ENCODE measurements at regions not wholly inside any gene's neighbourhood (a gene's known extent, or its start where the extent isn't known, plus 50 kb on each side); places are given as distances from the start of the nearest gene placed in this dataset.

DNA sequence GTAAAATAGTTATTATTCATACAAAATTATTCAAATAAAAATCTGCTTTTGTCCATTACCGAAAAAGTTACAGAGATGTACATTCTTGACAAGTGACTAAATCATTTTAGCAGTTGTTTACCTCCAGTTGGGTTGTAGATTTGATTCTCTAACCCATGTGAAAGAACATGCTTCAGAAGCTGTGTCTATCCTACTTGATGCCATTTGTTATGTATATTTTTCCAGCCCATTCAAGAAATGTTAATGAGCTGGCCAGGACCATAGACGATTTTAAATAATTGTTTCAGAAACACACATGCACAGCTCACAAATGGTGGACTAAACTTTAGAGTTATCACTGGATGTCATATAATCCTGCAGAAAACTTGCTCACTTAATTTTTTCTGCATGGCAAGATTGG is 391.1 kb upstream of the REG3G start:
- DNase-seq: no peak

DNA sequence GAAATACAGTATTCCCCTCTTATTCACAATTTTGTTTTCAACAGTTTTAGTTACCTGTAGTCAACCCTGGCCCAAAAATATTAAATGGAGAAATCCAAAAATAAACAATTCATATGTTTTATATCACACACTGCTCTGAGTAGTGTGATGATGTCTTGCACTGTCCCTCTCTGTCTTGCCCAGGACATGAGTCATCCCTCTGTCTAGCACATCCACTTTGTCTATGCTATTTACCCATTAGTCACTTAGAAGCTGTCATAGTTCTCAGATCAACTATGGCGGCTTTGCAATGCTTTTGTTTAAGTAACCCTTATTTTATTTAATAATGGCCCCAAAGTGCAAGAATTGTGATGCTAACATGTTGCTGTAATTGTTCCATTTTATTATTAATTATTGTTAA is 380.6 kb upstream of the REG3G start:
- no peak for DNase-seq

GRCh38 chr2:78646533-78647364 is 378.8 kb upstream of the REG3G start:
- DNase-seq: no peak

DNA sequence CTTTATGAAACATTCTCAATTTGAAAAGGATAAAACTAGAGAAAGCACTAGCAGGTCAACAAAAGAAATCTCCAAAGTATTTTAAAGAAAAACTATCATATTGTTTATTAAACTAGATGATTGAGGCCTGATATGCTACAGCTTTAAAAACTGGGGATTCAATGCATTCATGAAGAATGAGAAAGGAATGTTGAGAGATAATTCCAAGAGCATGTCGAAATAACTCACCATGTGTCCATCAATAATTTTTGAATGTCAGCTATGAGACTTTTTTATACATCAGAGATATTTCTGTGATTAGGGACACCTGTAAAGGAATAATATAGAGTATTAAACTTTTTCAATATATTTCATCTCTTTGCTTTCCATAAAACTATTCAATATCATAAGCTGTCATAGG is 376.9 kb upstream of the REG3G start:
- no peak for DNase-seq

- no peak for DNase-seq
Measured at GRCh38 chr2:78654941-78655340, 370.6 kb upstream of the REG3G start.

- no peak for DNase-seq
Measured at GRCh38 chr2:78676921-78677696, 348.4 kb upstream of the REG3G start.

DNA sequence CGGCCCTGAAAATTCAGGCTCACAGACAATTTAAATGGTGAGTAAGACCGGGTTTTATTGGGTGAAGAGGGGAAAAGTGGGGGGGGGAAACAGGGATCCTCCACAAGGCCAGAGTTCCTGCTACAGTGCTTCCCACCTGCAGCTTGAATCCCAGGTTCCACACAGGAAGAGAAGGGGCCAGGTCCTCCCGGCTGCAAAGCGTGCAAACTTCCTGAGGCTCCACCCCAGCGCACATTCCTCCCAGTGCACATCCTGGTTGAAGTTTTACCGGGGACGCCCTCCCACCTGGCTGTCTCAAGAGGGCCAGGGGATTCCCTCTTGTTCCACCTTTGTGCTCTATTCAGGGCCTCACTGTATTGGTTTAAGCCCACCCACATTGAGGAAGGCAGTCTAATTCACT is 347.7 kb upstream of the REG3G start:
- no peak for DNase-seq

DNA sequence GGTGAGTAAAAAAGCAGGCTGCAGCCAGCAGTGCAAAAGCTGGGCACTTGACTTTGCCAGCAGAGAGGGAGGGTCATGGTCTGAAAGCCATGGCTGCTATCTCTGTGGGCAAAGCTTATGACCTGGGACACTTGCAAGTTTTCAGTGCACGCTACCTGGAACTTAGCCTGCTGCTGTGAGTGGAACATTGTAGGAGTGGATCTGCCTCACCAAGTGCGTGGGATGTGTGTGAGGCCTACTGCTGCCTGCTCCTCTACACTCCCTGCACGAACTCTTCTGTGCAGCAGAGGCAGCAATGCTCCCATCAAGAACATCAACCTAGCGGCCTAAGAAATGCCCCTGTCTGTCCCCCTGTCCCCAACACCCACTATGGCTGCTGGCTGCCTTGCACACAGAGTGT is 344.1 kb upstream of the REG3G start:
- DNase-seq: no peak

- no peak for DNase-seq
Measured at GRCh38 chr2:78682781-78683180, 342.7 kb upstream of the REG3G start.

- no peak for DNase-seq
Measured at GRCh38 chr2:78686625-78687153, 338.8 kb upstream of the REG3G start.

- DNase-seq: no peak
Measured at GRCh38 chr2:78699696-78700095, 325.8 kb upstream of the REG3G start.

DNA sequence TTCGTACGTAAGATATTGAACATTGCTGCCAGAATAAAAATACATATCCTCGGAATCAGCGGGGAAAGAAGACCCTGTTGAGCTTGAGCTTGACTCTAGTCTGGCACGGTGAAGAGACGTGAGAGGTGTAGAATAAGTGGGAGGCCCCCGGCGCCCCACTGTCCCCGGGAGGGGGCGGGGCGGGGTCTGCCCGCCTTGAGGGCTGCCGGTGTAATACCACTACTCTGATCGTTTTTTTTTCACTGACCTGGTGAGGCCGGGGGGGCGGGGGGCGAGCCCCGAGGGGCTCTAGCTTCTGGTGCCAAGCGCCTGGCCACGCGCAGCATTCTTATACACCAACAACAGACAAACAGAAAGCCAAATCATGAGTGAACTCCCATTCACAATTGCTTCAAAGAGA is 324.0 kb upstream of the REG3G start:
- no peak for DNase-seq

DNA sequence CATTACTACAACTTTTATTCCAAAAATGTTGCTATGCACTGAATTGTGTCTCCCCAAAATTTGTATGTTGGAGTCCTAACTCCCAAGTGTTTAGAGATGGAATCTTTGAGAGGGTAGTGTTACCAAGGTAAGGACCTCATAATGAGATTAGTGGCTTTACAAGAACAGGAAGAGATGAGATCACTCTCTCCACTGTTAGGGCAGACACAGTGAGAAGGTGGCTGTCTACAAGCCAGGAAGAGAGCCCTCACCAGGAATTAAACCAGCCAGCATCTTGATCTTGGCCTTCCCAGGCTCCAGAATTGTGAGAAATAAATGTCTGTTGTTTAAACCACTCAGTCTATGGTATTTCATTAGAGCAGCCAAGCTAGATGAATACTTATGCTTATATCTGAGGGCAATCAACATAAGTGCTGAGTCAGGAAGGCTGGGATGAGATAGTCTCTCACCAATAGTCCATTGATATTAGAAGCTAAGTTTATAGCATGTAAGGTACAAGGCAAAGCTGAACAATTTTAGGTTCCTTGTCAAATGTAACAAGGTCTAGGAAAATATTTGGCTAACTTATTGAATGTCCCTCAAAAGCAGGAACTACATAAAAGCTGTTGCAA is 317.6 kb upstream of the REG3G start:
- DNase-seq: no peak

DNA sequence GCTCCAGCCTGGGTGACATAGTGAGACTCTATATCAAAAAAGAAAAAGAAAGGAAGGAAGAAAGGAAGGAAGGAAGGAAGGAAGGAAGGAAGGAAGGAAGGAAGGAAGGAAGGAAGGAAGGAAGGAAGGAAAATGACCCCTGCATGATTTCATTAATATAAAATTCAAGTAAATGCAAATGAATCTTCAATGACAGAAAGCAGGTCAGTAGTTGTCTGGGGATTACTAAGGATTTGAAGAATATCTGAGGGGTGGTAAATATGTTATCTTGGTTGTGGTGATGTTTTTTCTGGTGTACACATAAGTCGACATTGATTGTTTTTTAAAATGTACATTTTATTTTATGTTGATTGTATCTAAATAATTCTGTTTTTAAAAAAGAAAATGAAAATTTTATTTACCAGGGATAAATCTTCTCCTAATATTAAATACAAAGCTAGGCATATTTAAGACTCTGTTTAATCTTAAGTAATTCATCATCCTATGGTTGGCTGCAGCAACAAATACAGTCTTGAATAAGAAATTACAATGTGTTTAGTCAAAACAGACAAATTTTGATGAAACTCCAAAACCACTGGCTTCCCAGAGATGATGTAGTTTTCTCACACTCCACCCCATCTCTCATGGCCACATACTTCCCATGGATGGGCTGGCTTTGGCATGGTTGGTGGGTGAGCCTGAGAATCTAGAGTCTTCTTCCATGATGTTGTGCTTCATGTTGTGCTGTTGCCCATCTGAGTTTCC is 314.7 kb upstream of the REG3G start:
- no peak for DNase-seq

- DNase-seq: no peak
Measured at GRCh38 chr2:78715293-78715692, 310.2 kb upstream of the REG3G start.

DNA sequence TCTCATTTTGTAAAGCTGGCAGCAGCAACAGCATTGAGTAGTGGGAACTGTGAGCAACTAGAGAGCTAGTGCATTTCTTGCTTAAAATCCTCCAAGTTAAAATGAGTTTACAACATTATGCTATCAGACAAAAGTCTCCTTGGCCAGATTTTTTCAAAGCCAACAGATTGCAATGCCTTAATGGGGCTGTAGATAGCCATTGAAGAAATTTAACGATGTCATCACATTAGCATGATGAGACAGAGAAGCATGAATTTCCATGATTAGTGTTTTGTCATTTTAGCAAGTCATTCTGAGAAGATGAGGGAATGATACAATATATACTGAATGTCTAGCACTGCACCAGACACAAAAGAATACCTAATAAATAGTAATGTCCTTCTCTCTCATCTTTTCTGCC is 307.5 kb upstream of the REG3G start:
- DNase-seq: no peak

DNA sequence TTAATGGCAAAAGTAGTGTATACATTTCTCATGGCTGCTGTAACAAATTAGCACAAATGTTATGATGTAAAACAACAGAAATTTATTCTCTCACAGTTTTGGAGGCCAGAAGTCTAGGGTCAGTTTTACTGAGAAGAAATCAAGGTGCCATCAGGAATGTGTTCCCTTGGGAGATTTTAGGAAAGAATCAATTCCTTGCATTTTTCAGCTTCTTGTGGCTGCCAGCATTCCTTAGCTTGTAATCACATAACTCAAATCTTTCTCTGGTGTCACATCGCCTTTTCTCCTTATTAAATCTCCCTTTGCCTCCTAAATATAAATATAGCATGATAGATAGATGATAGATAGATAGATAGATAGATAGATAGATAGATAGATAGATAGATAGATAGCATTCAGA is 307.0 kb upstream of the REG3G start:
- DNase-seq: no peak

- no peak for DNase-seq
Measured at GRCh38 chr2:78721355-78722033, 304.0 kb upstream of the REG3G start.

DNA sequence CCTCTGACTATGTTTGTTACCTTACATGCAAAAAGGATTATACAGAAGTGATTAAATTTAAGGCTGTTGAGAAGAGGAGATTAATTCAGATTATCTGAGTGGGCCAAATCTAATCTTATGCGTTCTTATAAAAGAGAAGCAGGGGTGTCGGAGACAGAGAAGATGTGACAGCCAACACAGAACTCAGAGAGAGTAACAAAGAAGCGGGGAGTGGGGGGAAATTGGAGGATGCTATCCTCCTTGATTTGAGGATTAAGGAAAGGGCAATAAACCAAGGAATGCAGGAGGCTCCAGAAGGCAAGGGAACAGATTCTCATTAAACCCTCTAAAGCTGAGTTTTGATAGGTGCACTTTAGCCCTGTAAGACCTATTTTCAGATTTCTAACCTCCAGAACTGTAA is 291.3 kb upstream of the REG3G start:
- DNase-seq: no peak

DNA sequence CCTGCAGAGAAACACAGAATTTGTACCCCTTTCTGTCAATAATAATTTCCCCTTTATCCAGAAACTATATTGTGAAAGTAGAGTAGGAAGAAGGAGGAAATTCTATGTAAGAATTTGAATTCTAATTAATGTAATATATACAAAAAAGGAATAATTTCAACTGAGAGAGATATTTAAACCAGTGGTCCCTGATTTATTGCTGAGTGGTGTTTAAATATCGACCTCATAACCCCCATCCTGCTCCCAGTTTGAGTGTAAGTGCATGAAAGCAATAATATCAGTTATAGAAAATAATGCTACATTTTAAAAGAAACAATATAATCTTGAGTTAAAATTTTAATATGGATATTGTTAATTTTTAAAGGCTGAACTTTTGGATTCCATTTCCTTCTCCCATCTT is 286.2 kb upstream of the REG3G start:
- no peak for DNase-seq

GRCh38 chr2:78749638-78750037 is 275.9 kb upstream of the REG3G start:
- DNase-seq: no peak

DNA sequence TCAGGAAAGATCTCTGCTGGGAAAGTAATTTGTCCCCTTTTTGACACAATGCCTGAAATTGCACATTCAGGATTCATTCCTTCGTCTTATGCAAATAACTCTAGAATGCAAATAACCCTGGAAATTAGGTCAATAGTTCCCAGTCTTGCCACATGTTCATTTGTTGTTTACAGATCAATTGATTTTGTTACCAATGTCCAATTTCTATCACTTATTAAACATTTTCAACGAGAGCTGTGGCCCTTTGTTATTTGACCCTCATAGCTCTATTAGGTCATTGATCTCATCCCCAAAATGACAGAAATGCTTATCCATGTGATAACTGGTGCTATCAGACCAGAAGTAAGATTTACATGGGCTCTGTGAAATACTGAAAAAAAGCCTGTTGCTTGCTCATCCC is 275.3 kb upstream of the REG3G start:
- DNase-seq: no peak

Data from NCI-H748 treated with DMSO at 0.1 percent for 48 hours (cell line).